ENCODE measurements at regions not wholly inside any gene's neighbourhood (a gene's known extent, or its start where the extent isn't known, plus 50 kb on each side); places are given as distances from the start of the nearest gene placed in this dataset.

- TF ChIP-seq CTCF (IDR thresholded peaks at IDR 0.05): no peak
- Mint-ChIP-seq H3K27ac (no peak overlapping the region), H3K4me1 (no peaks in the 10 kb centered on the region), H3K9me3 (no peaks in the 10 kb centered on the region), H3K4me3 (no peak overlapping the region), H3K27me3 (ENCODE audit: low read depth, poor library complexity) (no peaks in the 10 kb centered on the region), H3K36me3 (ENCODE audit: low read depth) (no peaks in the 10 kb centered on the region)
- no peak for DNase-seq
Observed at GRCh38 chr7:16278167-16278787, 143.1 kb downstream of the CRPPA start.

GRCh38 chr7:16271990-16272665 is 149.2 kb downstream of the CRPPA start:
- Mint-ChIP-seq H3K27me3 (ENCODE audit: low read depth, poor library complexity) (no peaks in the 10 kb centered on the region), H3K36me3 (ENCODE audit: low read depth) (no peaks in the 10 kb centered on the region), H3K27ac (no peak overlapping the region), H3K4me3 (no peak overlapping the region), H3K9me3 (no peaks in the 10 kb centered on the region), H3K4me1 (no peaks in the 10 kb centered on the region)
- TF ChIP-seq CTCF (IDR thresholded peaks at IDR 0.05): no peak
- DNase-seq: no peak

GRCh38 chr7:16271355-16271915 is 149.9 kb downstream of the CRPPA start:
- H3K27ac Mint-ChIP-seq: no peak overlapping the region
- H3K4me1 Mint-ChIP-seq: no peaks in the 10 kb centered on the region
- no peak overlapping the region for H3K4me3 Mint-ChIP-seq
- no peaks in the 10 kb centered on the region for H3K27me3 Mint-ChIP-seq (ENCODE audit: low read depth, poor library complexity)
- no peak for DNase-seq
- no peaks in the 10 kb centered on the region for H3K9me3 Mint-ChIP-seq
- TF ChIP-seq CTCF (IDR thresholded peaks at IDR 0.05): no peak
- no peaks in the 10 kb centered on the region for H3K36me3 Mint-ChIP-seq (ENCODE audit: low read depth)

- Mint-ChIP-seq H3K27me3 (ENCODE audit: low read depth, poor library complexity) (no peaks in the 10 kb centered on the region), H3K9me3 (no peaks in the 10 kb centered on the region), H3K4me3 (no peak overlapping the region), H3K36me3 (ENCODE audit: low read depth) (no peaks in the 10 kb centered on the region), H3K27ac (no peak overlapping the region), H3K4me1 (no peaks in the 10 kb centered on the region)
- no peak for TF ChIP-seq CTCF (IDR thresholded peaks at IDR 0.05)
- no peak for DNase-seq
Observed at GRCh38 chr7:16270844-16271243, 150.5 kb downstream of the CRPPA start.

- no peaks in the 10 kb centered on the region for H3K36me3 Mint-ChIP-seq (ENCODE audit: low read depth)
- no peak for DNase-seq
- no peak for TF ChIP-seq CTCF (IDR thresholded peaks at IDR 0.05)
- H3K9me3 Mint-ChIP-seq: no peaks in the 10 kb centered on the region
- H3K4me3 Mint-ChIP-seq: no peak overlapping the region
- no peaks in the 10 kb centered on the region for H3K4me1 Mint-ChIP-seq
- H3K27me3 Mint-ChIP-seq (ENCODE audit: low read depth, poor library complexity): no peaks in the 10 kb centered on the region
- no peak overlapping the region for H3K27ac Mint-ChIP-seq
Observed at GRCh38 chr7:16268821-16269768, 152.2 kb downstream of the CRPPA start.
